ENCODE measurements at regions not wholly inside any gene's neighbourhood (a gene's known extent, or its start where the extent isn't known, plus 50 kb on each side); places are given as distances from the start of the nearest gene placed in this dataset.

DNA sequence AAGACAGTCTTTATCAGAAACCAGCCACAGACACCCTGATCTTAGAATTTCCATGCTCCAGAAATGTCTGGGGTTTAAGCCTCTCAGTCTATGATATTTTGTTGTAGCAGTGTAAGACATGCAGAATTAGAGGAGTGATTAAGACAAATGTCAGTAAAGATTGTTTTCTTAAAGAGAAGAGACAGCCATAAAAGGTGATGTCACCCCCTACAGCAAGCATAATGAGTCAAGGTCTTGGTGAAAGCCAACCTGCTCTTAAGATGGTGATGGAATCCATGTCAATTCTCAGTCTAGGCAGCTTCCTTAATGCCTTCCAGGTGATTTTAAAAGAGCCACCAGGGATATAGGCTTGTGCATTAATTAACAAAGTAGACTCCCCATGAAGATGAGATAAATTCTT is 849.9 kb upstream of the EPHA7 start:
- intact Hi-C loops (cut with micrococcal nuclease): no loop called here
- POLR2A ChIA-PET: no interaction called here

More for the DNA sequence above, 849.9 kb upstream of the EPHA7 start:
- ChIA-PET CTCF (no interaction called here), RAD21 (ENCODE audit: low non-redundant PET in 1 of 2, low total read pairs in 2 of 2, uncharacterized antibody in 2 of 2, unreplicated experiment in 2 of 2) (no interaction called here)
- H2AFZ ChIP-seq (ENCODE audit: low read depth, low read length, poor library complexity, severe bottlenecking): no peak overlapping the region
- no peak for ATAC-seq
- H3K9ac ChIP-seq (ENCODE audit: low read length): no peak overlapping the region
- TF ChIP-seq CBX3 (IDR thresholded peaks at IDR 0.05; ENCODE audit: low read depth): no peak
- no peak for TF ChIP-seq ELF1 (IDR thresholded peaks at IDR 0.05; ENCODE audit: borderline replicate concordance, low read depth)
- no peak for TF ChIP-seq EZH2 (IDR thresholded peaks at IDR 0.05)
- TF ChIP-seq YY1 (IDR thresholded peaks at IDR 0.05; ENCODE audit: extremely low read depth, insufficient replicate concordance, low read depth, low read length): no peak
- TF ChIP-seq ZNF274 (IDR thresholded peaks at IDR 0.05; ENCODE audit: low read depth, low read length): no peak
- TF ChIP-seq SRF (IDR thresholded peaks at IDR 0.05; ENCODE audit: low read depth): no peak
- TF ChIP-seq, protein P1, sequence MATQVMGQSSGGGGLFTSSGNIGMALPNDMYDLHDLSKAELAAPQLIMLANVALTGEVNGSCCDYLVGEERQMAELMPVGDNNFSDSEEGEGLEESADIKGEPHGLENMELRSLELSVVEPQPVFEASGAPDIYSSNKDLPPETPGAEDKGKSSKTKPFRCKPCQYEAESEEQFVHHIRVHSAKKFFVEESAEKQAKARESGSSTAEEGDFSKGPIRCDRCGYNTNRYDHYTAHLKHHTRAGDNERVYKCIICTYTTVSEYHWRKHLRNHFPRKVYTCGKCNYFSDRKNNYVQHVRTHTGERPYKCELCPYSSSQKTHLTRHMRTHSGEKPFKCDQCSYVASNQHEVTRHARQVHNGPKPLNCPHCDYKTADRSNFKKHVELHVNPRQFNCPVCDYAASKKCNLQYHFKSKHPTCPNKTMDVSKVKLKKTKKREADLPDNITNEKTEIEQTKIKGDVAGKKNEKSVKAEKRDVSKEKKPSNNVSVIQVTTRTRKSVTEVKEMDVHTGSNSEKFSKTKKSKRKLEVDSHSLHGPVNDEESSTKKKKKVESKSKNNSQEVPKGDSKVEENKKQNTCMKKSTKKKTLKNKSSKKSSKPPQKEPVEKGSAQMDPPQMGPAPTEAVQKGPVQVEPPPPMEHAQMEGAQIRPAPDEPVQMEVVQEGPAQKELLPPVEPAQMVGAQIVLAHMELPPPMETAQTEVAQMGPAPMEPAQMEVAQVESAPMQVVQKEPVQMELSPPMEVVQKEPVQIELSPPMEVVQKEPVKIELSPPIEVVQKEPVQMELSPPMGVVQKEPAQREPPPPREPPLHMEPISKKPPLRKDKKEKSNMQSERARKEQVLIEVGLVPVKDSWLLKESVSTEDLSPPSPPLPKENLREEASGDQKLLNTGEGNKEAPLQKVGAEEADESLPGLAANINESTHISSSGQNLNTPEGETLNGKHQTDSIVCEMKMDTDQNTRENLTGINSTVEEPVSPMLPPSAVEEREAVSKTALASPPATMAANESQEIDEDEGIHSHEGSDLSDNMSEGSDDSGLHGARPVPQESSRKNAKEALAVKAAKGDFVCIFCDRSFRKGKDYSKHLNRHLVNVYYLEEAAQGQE (IDR thresholded peaks at IDR 0.05; ENCODE audit: low read depth): no peak
- TF ChIP-seq TCF7L2 (IDR thresholded peaks at IDR 0.05; ENCODE audit: borderline replicate concordance, extremely low read depth, insufficient read depth, insufficient read length): no peak
- TF ChIP-seq EZH2phosphoT487 (IDR thresholded peaks at IDR 0.05; ENCODE audit: borderline replicate concordance): no peak
- peaks cover 0 to 3% of the 10 kb centered on the region in 2 experiments; a peak in 1 of 4 replicates for H3K9me3 ChIP-seq (ENCODE audit: control insufficient read depth in 1 of 2, insufficient read depth in 1 of 2, low read depth in 1 of 2, low read length in 2 of 2)
- no peak overlapping the region for H3K4me2 ChIP-seq (ENCODE audit: low read length)
- BruUV-seq (replicated peaks): no TSS peak
- DNase-seq (ENCODE audit: low read depth, low spot score): no peak
- H4K20me1 ChIP-seq (ENCODE audit: insufficient read depth): no peaks in the 10 kb centered on the region
- no peaks in the 10 kb centered on the region for H3K9me2 ChIP-seq (ENCODE audit: insufficient read depth)
- no peak overlapping the region for H3K27ac ChIP-seq (ENCODE audit: low read depth, low read length)
- H3K79me2 ChIP-seq (ENCODE audit: insufficient read depth, low read length): no peaks in the 10 kb centered on the region
- no peak overlapping the region for H3K4me3 ChIP-seq (replicated peaks in 1 of 2; ENCODE audit: low read depth in 1 of 2, low read length in 2 of 2)
- H3K4me1 ChIP-seq (ENCODE audit: control insufficient read depth in 1 of 2, insufficient read depth in 2 of 2, low read length in 2 of 2): no peaks in the 10 kb centered on the region
- no peaks in the 10 kb centered on the region for H3K27me3 ChIP-seq (ENCODE audit: insufficient read depth, low read length)
- no peaks in the 10 kb centered on the region for H3K36me3 ChIP-seq (ENCODE audit: control insufficient read depth in 1 of 2, insufficient read depth in 2 of 2, low read length in 2 of 2)

Data from HCT116 (cell line).